Left ventricle myocardium inferior (tissue), 1 donor: ENCODE measurements at regions not wholly inside any gene's neighbourhood (a gene's known extent, or its start where the extent isn't known, plus 50 kb on each side); places are given as distances from the start of the nearest gene placed in this dataset.
"Not testable (repeated sequence)": the region's sequence is repeated elsewhere in the genome, so short reads cannot be mapped to it uniquely, and the experiment has no call there.

Source experiments
- DNase-seq: peaks from one replicate; pipeline ENCODE4 v3.0.0-alpha.2; 2020
- H3K27ac ChIP-seq: fragments of 200-600 bp; replicated peaks from 2 replicates; pipeline ENCODE4 v1.8.0; 2021
- H3K27me3 ChIP-seq: fragments of 200-600 bp; 2 replicates; pipeline ENCODE4 v1.8.0; 2021; ENCODE audit warnings: low read depth
- H3K36me3 ChIP-seq: fragments of 200-600 bp; 2 replicates; pipeline ENCODE4 v1.8.0; 2021
- H3K4me1 ChIP-seq: fragments of 200-600 bp; 2 replicates; pipeline ENCODE4 v1.8.0; 2021
- H3K4me3 ChIP-seq: fragments of 200-600 bp; 2 replicates; pipeline ENCODE4 v1.8.0; 2021; ENCODE audit warnings: mild to moderate bottlenecking, moderate library complexity
- H3K9me3 ChIP-seq: fragments of 200-600 bp; replicated peaks from 2 replicates; pipeline ENCODE4 v1.8.0; 2021
- intact Hi-C: fragments of 100-400 bp; cut with micrococcal nuclease; formaldehyde crosslinking; loops from one replicate; pipeline ENCODE4 v1.11.0; 2022
- TF ChIP-seq, protein P1 (sequence below): fragments of 200-600 bp; IDR thresholded peaks from 2 replicates; pipeline ENCODE4 v1.8.0; 2021; ENCODE audit warnings: antibody characterized with exemption, mild to moderate bottlenecking, borderline replicate concordance
- donor health status: DM: no; HTN: yes; CAD: no; lungs with severe emphysema.

DNA sequence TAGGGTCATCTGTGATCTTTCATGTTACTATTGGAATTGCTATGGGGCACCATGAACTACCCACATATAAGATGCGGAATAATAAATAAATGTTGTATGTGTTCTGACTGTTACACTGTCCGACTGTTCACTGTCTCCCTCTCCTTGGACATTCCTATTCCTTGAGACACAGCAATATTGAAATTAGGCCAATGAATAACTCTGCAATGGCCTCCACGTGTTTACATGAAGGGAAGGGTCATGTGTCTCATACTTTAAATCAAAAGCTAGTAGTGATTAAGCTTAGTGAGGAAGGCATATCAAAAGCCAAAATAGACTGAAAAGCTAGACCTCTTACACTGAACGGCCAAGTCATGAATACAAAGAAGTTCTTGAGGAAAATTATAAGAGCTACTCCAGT is 751.3 kb downstream of the SOCS6 start:
- no peak for DNase-seq
- intact Hi-C loops: no loop called here
- Histone ChIP-seq H3K27me3 (no peaks in the 10 kb centered on the region), H3K27ac (no peak overlapping the region), H3K9me3 (no peaks in the 10 kb centered on the region), H3K4me3 (no peak overlapping the region), H3K36me3 (no peaks in the 10 kb centered on the region), H3K4me1 (no peaks in the 10 kb centered on the region)
- TF ChIP-seq, protein P1, sequence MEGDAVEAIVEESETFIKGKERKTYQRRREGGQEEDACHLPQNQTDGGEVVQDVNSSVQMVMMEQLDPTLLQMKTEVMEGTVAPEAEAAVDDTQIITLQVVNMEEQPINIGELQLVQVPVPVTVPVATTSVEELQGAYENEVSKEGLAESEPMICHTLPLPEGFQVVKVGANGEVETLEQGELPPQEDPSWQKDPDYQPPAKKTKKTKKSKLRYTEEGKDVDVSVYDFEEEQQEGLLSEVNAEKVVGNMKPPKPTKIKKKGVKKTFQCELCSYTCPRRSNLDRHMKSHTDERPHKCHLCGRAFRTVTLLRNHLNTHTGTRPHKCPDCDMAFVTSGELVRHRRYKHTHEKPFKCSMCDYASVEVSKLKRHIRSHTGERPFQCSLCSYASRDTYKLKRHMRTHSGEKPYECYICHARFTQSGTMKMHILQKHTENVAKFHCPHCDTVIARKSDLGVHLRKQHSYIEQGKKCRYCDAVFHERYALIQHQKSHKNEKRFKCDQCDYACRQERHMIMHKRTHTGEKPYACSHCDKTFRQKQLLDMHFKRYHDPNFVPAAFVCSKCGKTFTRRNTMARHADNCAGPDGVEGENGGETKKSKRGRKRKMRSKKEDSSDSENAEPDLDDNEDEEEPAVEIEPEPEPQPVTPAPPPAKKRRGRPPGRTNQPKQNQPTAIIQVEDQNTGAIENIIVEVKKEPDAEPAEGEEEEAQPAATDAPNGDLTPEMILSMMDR: no peak

DNA sequence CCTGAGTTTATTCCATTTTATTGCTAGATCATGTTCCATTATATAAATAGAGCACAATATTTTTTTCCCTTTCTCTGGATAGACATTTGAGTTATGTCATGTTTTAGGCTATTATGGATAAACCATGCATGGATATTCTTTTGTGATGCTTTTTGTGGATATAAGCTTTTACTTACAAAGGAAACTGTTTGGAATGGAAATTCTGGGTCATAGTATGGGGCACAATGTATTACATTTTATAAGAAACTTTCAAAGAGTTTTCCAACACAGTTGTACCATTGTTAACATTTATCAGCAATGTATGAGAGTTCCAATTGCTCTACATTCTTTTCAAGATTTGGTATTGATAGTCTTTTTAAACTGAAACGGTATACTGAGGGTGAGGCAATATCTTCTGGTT is 749.4 kb downstream of the SOCS6 start:
- no peaks in the 10 kb centered on the region for H3K4me1 ChIP-seq
- H3K27me3 ChIP-seq: no peaks in the 10 kb centered on the region
- TF ChIP-seq, protein P1: no peak
- no peak overlapping the region for H3K27ac ChIP-seq
- no peaks in the 10 kb centered on the region for H3K36me3 ChIP-seq
- no peak overlapping the region for H3K4me3 ChIP-seq
- no peaks in the 10 kb centered on the region for H3K9me3 ChIP-seq
- intact Hi-C loops: no loop called here
- DNase-seq: no peak

DNA sequence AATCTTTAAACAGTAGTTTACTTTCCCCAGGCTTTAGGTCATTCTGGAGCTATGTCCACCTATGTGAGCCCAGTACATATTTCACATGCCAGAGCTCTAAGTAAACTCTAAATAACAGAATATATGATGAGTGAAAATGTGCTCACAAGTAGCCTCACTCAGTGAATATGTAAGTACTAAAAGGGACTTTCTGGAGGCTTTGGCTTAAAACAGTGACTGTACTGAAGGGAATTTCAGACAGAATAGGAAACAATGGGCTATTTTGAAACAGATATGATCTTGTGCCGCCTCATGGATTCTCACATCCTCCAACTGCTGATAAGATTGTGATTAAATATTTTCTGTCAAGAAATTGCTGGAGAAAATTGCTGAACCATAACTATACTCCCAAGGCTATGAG is 747.9 kb downstream of the SOCS6 start:
- no peaks in the 10 kb centered on the region for H3K36me3 ChIP-seq
- no peaks in the 10 kb centered on the region for H3K27me3 ChIP-seq
- H3K27ac ChIP-seq: no peak overlapping the region
- intact Hi-C loops: no loop called here
- no peak overlapping the region for H3K4me3 ChIP-seq
- TF ChIP-seq, protein P1: no peak
- no peak for DNase-seq
- no peaks in the 10 kb centered on the region for H3K9me3 ChIP-seq
- no peaks in the 10 kb centered on the region for H3K4me1 ChIP-seq

DNA sequence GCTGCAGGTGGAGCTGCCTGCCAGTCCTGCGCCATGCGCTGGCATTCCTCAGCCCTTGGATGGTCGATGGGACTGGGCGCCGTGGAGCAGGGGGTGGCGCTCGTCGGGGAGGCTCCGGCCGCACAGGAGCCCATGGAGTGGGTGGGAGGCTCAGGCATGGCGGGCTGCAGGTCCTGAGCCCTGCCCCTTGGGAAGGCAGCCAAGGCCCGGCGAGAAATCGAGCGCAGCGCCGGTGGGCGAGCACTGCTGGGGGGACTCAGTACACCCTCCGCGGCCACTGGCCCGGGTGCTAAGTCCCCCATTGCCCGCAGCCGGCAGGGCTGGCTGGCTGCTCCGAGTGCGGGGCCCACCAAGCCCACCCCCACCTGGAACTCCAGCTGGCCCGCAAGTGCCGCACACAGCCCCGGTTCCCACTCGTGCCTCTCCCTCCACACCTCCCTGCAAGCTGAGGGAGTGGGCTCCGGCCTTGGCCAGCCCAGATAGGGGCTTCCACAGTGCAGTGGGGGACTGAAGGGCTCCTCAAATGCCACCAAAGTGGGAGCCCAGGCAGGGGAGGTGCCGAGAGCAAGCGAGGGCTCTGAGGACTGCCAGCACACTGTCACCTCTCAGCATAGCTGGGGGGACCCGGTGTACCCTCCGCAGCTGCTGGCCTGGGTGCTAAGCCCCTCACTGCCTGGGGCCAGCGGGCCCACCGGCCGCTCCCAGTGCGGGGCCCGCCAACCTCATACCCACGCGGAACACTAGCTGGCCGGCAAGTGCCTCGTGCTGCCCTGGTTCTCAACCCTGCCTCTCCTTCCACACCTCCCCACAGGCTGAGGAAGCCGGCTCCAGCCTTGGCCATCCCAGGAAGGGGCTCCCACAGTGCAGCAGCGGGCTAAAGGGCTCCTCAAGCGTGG is 742.7 kb downstream of the SOCS6 start:
- H3K4me3 ChIP-seq, H3K4me1 ChIP-seq, H3K27me3 ChIP-seq, DNase-seq, intact Hi-C loops, H3K36me3 ChIP-seq, H3K27ac ChIP-seq: not testable (repeated sequence)
- peaks cover 17% of the 10 kb centered on the region for H3K9me3 ChIP-seq

DNA sequence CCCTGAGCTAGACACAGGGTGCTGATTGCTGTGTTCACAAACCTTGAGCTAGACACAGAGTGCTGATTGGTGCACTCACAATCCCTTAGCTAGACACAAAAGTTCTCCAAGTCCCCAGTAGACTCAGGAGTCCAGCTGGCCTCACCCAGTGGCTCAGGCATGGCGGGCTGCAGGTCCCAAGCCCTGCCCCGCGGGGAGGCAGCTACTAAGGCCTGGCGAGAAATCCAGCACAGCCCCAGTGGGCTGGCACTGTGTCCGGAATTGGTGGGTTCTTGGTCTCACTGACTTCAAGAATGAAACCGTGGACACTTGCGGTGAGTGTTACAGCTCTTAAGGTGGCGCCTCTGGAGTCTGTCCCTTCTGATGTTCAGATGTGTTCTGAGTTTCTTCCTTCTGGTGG is 741.2 kb downstream of the SOCS6 start:
- H3K4me1 ChIP-seq, H3K27ac ChIP-seq, intact Hi-C loops, H3K36me3 ChIP-seq, H3K4me3 ChIP-seq, DNase-seq, H3K27me3 ChIP-seq: not testable (repeated sequence)
- H3K9me3 ChIP-seq: peaks cover 22% of the 10 kb centered on the region

DNA sequence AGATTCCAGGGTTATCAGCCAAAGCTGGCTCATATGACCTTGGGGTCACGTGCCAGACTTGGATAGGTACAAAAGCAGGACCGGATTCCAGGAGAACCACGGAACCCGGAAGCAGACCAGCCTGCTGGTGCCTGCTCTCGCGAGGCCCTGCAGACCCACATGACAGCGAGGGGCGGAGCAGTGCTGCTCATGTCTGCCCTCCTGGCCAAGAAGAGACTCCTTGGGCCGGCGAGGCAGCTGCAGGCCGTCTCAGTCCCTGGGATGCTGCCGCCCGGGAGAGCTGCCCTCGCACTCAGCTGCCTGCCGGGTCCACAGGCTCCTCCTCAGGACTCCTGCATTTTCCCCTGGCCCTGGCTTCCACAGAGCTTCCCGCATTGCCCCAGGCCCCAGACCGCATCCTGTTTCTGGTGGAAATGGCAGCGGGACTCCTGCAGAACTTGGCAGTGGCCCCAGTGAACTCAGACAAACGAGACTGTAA is 739.5 kb downstream of the SOCS6 start:
- Histone ChIP-seq H3K27ac (no peak overlapping the region), H3K36me3 (no peaks in the 10 kb centered on the region), H3K4me1 (no peaks in the 10 kb centered on the region), H3K9me3 (peaks cover 22% of the 10 kb centered on the region), H3K27me3 (no peaks in the 10 kb centered on the region), H3K4me3 (no peak overlapping the region)
- TF ChIP-seq, protein P1: no peak
- intact Hi-C loops: no loop called here
- no peak for DNase-seq
